HepG2 (cell line): ENCODE measurements at regions not wholly inside any gene's neighbourhood (a gene's known extent, or its start where the extent isn't known, plus 50 kb on each side); places are given as distances from the start of the nearest gene placed in this dataset.

Experiments used
- ATAC-seq: fragments of 200-7000 bp; cut with Tn5 transposase; 3 replicates; pipeline ENCODE4 v1.9.1; 2020; ENCODE audit warnings: mild to moderate bottlenecking, moderate library complexity
- BruUV-seq: library from RNA; stranded (reverse); fragments of 400-500 nt; replicated peaks from 2 replicates; lab custom pipeline; 2021; lab: Mats Ljungman, UMichigan
- CTCF ChIA-PET: fragments of 300-600 bp; formaldehyde crosslinking; extraction: SDS; loops from one replicate; lab custom pipeline; 2021; ENCODE audit warnings: low total read pairs, inconsistent platforms, low intra/inter-chr PET ratio; lab: Yijun Ruan, JAX
- POLR2A ChIA-PET: fragments of 350-600 bp; sonication (Branson Sonifier 250); formaldehyde crosslinking; loops from one replicate; lab custom pipeline; 2020; ENCODE audit warnings: antibody characterized with exemption, inconsistent platforms; lab: Yijun Ruan, JAX
- DNase-seq: peaks from one replicate; pipeline ENCODE4 v3.0.0-alpha.2; 2015; ENCODE audit warnings: low spot score
- FAIRE-seq: peaks from 3 replicates; lab custom pipeline; 2011; peaks lifted over from hg19 to GRCh38; lab: Jason Lieb, UNC
- H2AFZ ChIP-seq: one replicate; pipeline ENCODE4 v1.6.1; 2011; ENCODE audit warnings: low read length, inconsistent platforms
- H3K27ac ChIP-seq: fragments of 300-600 bp; 3 replicates; pipeline ENCODE4 v1.8.0; 2011; ENCODE audit warnings: mixed run types, mild to moderate bottlenecking, mixed read lengths, low read length, inconsistent platforms; ENCODE audit not compliant: insufficient read depth; ENCODE audit errors: extremely low read length
- H3K27me3 ChIP-seq, 2 experiments: fragments of 200-600 bp in 1 of 2; 2 replicates in 1 of 2; 3 replicates in 1 of 2; pipeline versions ENCODE4 v1.6.0 to v1.8.0; 2011; ENCODE audit warnings: low read length in 2 of 2, mild to moderate bottlenecking in 2 of 2, moderate library complexity in 2 of 2, inconsistent platforms in 1 of 2; ENCODE audit not compliant: insufficient read depth in 2 of 2, control insufficient read depth in 1 of 2
- H3K36me3 ChIP-seq, 2 experiments: fragments of 200-600 bp in 1 of 2; replicated peaks in 1 of 2; 2 replicates in 1 of 2; 3 replicates in 1 of 2; pipeline versions ENCODE4 v1.5.1 to v1.8.0; 2011; ENCODE audit warnings: low read length in 2 of 2, inconsistent platforms in 1 of 2; ENCODE audit not compliant: insufficient read depth in 2 of 2, control insufficient read depth in 1 of 2
- H3K4me1 ChIP-seq: 2 replicates; pipeline ENCODE4 v1.5.1; 2012; ENCODE audit warnings: low read length, inconsistent platforms; ENCODE audit not compliant: insufficient read depth
- H3K4me2 ChIP-seq: 2 replicates; pipeline ENCODE4 v1.6.0; 2011; ENCODE audit warnings: low read depth, low read length, inconsistent platforms
- H3K4me3 ChIP-seq, 3 experiments: fragments of 200-600 bp in 1 of 3; sonication (generic), shearing (Covaris generic) in 1 of 3; replicated peaks in 1 of 3; 2 replicates each; pipeline ENCODE4 v1.5.1; 2011 to 2016; ENCODE audit warnings: low read length in 3 of 3, inconsistent platforms in 2 of 3, low read depth in 2 of 3, mild to moderate bottlenecking in 2 of 3, control low read depth in 1 of 3, mixed read lengths in 1 of 3; ENCODE audit not compliant: insufficient read depth in 1 of 3
- H3K79me2 ChIP-seq: one replicate; pipeline ENCODE4 v1.6.1; 2011; ENCODE audit warnings: low read length, inconsistent platforms; ENCODE audit not compliant: insufficient read depth
- H3K9ac ChIP-seq: 2 replicates; pipeline ENCODE4 v1.6.0; 2011; ENCODE audit warnings: mild to moderate bottlenecking, low read depth, low read length, inconsistent platforms; ENCODE audit not compliant: insufficient read depth
- H3K9me3 ChIP-seq: 2 replicates; pipeline ENCODE4 v1.5.1; 2012; ENCODE audit warnings: mild to moderate bottlenecking, low read length
- H4K20me1 ChIP-seq: 2 replicates; pipeline ENCODE4 v1.6.0; 2011; ENCODE audit warnings: inconsistent platforms, mild to moderate bottlenecking, low read length, moderate library complexity; ENCODE audit not compliant: insufficient read depth
- HDAC1 ChIP-seq: sonication (generic); formaldehyde crosslinking; IDR thresholded peaks from 2 replicates; pipeline ENCODE4 v1.5.1; 2020; ENCODE audit warnings: mild to moderate bottlenecking, missing genetic modification reagents
- HMG20B ChIP-seq: conservative IDR thresholded peaks from 2 replicates; pipeline ENCODE4 v1.6.1; 2016; ENCODE audit warnings: missing genetic modification reagents, missing compliant biosample characterization
- HNRNPLL ChIP-seq: fragments of 200-400 bp; formaldehyde crosslinking; IDR thresholded peaks from 2 replicates; pipeline ENCODE4 v1.6.1; 2017; ENCODE audit warnings: mild to moderate bottlenecking, low read depth, low read length; ENCODE audit not compliant: poor library complexity, severe bottlenecking
- ISX ChIP-seq: sonication (generic); formaldehyde crosslinking; conservative IDR thresholded peaks from 2 replicates; pipeline ENCODE4 v1.5.0; 2020; ENCODE audit warnings: missing genetic modification reagents
- JDP2 ChIP-seq: sonication (generic); formaldehyde crosslinking; IDR thresholded peaks from 2 replicates; pipeline ENCODE4 v1.8.1; 2022; ENCODE audit warnings: missing genetic modification reagents, borderline replicate concordance
- SALL2 ChIP-seq: sonication (generic); formaldehyde crosslinking; IDR thresholded peaks from 2 replicates; pipeline ENCODE4 v1.8.1; 2023; ENCODE audit warnings: mild to moderate bottlenecking, missing genetic modification reagents, inconsistent platforms
- SRSF1 ChIP-seq: fragments of 200-400 bp; formaldehyde crosslinking; optimal IDR thresholded peaks from 2 replicates; pipeline ENCODE3; 2017; ENCODE audit warnings: mild to moderate bottlenecking, low read depth, low read length, moderate library complexity
- ZNF253 ChIP-seq: sonication (generic); formaldehyde crosslinking; IDR thresholded peaks from 2 replicates; pipeline ENCODE4 v1.8.0; 2022; ENCODE audit warnings: mild to moderate bottlenecking, missing genetic modification reagents, borderline replicate concordance
- ZNF331 ChIP-seq: sonication (generic); formaldehyde crosslinking; IDR thresholded peaks from 2 replicates; pipeline ENCODE4 v1.4.0; 2020; ENCODE audit warnings: missing genetic modification reagents
- ZNF343 ChIP-seq: sonication (generic); formaldehyde crosslinking; IDR thresholded peaks from 2 replicates; pipeline ENCODE4 v1.4.0; 2020; ENCODE audit warnings: mild to moderate bottlenecking, missing genetic modification reagents
- ZNF652 ChIP-seq: IDR thresholded peaks from 2 replicates; pipeline ENCODE4 v1.6.1; 2016; ENCODE audit warnings: low read depth, borderline replicate concordance
- ZNF879 ChIP-seq: sonication (generic); formaldehyde crosslinking; IDR thresholded peaks from 2 replicates; pipeline ENCODE4 v1.8.1; 2023; ENCODE audit warnings: missing genetic modification reagents
- WGBS: methylation state at CpG from one replicate; pipeline ENCODE4 v1.1.6; 2017; ENCODE audit warnings: low lambda C conversion rate; 5-methylcytosine and 5-hydroxymethylcytosine counted together
- in situ Hi-C: cut with HindIII; loops from 2 replicates; pipeline ENCODE4 v1.10.0; 2017; ENCODE audit warnings: low pct_unique_long_range_greater_than_20kb; ENCODE audit not compliant: extremely low pct_ligation_motif_present
- intact Hi-C: fragments of 100-400 bp; cut with micrococcal nuclease; formaldehyde crosslinking; loops from one replicate; pipeline ENCODE4 v1.10.0; 2022; ENCODE audit not compliant: unreplicated experiment
- TF ChIP-seq, protein P1 (sequence below): sonication (generic); formaldehyde crosslinking; IDR thresholded peaks from 2 replicates; pipeline ENCODE4 v1.4.0; 2020; ENCODE audit warnings: mild to moderate bottlenecking, low read depth, missing genetic modification reagents
- TF ChIP-seq, protein P2 (sequence below): sonication (generic); formaldehyde crosslinking; IDR thresholded peaks from 2 replicates; pipeline ENCODE4 v1.4.0; 2020; ENCODE audit warnings: missing genetic modification reagents
- TF ChIP-seq, protein P3 (sequence below): sonication (generic); formaldehyde crosslinking; IDR thresholded peaks from 2 replicates; pipeline ENCODE4 v1.4.0; 2020; ENCODE audit warnings: missing genetic modification reagents

DNA sequence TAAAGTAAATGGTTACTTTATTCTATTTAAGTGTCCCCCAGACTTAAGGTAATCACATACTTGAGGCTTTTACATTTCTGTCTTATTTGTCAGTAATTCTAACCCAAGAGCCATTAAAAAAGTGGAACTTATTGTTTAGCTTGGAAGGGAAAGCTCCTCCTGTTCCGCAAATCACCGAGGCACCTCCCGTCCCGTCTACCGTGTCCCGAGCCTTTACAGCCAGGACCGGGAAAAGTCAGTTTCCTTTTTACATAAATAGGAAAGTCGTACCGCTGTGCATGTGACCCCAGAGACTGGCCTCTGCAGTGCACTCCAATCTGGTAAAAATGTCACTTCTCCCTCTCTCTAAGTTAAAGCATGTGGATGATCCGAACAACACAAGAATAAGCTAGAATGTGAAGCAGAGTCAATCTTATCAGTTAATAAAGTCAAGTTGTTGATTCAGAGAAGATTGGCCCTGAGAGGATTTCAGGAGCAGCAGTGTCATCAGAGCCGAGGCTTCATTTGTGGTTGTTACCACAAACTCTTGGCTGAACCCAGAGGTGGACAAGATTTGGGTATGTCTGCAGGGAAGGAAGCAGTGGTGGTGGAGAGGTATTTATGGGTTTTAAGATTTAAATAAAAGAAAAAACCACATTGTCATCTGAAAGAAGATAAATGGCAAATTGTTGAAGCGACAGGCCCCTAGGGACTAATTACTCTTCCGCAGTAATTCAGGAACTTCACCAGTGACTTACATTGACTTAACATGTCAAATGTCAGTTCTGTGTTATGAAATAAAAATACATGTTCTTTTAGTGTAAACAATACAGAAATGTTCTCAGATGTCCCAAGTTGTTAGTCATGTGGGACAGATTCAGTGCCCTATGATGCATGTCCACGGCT lies 316.6 kb upstream of the ZNF32 start (continued):
- no peak for TF ChIP-seq SALL2 (CRISPR knock-in tag)
- no peak for TF ChIP-seq ZNF879 (CRISPR knock-in tag)
- no peak for TF ChIP-seq ZNF331 (CRISPR knock-in tag)
- TF ChIP-seq, protein P1, sequence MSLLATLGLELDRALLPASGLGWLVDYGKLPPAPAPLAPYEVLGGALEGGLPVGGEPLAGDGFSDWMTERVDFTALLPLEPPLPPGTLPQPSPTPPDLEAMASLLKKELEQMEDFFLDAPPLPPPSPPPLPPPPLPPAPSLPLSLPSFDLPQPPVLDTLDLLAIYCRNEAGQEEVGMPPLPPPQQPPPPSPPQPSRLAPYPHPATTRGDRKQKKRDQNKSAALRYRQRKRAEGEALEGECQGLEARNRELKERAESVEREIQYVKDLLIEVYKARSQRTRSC (CRISPR knock-in tag) = no peak
- TF ChIP-seq HMG20B = no peak
- TF ChIP-seq ISX (CRISPR knock-in tag) = no peak
- no peak for TF ChIP-seq ZNF343 (CRISPR knock-in tag)
- TF ChIP-seq HNRNPLL = no peak
- TF ChIP-seq, all 625 proteins: peak for 0

DNA sequence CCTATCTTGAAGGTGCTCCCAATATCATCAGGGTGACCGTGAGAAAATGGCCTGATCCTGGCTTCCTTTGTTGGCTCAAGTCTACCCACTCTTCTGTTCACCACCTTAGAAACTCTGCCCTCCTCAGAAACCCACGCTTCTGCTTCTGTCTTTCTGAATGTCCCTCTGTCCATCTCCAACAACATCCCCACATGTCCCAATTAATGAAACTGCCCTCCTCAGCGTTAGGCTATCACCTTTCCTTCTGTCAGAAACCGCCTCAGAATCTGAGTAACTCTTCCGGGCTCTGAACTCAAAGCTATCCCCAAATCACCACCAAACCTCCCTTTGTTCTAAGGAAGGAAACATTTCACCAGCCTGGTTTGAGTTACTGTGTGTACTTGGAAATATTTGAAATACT lies 315.8 kb upstream of the ZNF32 start:
- no peak overlapping the region for H3K4me3 ChIP-seq
- 22% methylated on average over 5 of the region's 5 CpGs for WGBS
- TF ChIP-seq SRSF1 (no peak), HDAC1 (CRISPR knock-in tag) (no peak), ZNF253 (CRISPR knock-in tag) (no peak), JDP2 (CRISPR knock-in tag) (no peak), ZNF652 (no peak)
- TF ChIP-seq, protein P2, sequence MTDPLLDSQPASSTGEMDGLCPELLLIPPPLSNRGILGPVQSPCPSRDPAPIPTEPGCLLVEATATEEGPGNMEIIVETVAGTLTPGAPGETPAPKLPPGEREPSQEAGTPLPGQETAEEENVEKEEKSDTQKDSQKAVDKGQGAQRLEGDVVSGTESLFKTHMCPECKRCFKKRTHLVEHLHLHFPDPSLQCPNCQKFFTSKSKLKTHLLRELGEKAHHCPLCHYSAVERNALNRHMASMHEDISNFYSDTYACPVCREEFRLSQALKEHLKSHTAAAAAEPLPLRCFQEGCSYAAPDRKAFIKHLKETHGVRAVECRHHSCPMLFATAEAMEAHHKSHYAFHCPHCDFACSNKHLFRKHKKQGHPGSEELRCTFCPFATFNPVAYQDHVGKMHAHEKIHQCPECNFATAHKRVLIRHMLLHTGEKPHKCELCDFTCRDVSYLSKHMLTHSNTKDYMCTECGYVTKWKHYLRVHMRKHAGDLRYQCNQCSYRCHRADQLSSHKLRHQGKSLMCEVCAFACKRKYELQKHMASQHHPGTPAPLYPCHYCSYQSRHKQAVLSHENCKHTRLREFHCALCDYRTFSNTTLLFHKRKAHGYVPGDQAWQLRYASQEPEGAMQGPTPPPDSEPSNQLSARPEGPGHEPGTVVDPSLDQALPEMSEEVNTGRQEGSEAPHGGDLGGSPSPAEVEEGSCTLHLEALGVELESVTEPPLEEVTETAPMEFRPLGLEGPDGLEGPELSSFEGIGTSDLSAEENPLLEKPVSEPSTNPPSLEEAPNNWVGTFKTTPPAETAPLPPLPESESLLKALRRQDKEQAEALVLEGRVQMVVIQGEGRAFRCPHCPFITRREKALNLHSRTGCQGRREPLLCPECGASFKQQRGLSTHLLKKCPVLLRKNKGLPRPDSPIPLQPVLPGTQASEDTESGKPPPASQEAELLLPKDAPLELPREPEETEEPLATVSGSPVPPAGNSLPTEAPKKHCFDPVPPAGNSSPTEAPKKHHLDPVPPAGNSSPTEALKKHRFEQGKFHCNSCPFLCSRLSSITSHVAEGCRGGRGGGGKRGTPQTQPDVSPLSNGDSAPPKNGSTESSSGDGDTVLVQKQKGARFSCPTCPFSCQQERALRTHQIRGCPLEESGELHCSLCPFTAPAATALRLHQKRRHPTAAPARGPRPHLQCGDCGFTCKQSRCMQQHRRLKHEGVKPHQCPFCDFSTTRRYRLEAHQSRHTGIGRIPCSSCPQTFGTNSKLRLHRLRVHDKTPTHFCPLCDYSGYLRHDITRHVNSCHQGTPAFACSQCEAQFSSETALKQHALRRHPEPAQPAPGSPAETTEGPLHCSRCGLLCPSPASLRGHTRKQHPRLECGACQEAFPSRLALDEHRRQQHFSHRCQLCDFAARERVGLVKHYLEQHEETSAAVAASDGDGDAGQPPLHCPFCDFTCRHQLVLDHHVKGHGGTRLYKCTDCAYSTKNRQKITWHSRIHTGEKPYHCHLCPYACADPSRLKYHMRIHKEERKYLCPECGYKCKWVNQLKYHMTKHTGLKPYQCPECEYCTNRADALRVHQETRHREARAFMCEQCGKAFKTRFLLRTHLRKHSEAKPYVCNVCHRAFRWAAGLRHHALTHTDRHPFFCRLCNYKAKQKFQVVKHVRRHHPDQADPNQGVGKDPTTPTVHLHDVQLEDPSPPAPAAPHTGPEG (CRISPR knock-in tag) = no peak
- TF ChIP-seq, protein P3, sequence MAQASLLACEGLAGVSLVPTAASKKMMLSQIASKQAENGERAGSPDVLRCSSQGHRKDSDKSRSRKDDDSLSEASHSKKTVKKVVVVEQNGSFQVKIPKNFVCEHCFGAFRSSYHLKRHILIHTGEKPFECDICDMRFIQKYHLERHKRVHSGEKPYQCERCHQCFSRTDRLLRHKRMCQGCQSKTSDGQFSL (CRISPR knock-in tag) = no peak

More for the DNA sequence above, 315.8 kb upstream of the ZNF32 start:
- Histone ChIP-seq H3K4me1 (no peaks in the 10 kb centered on the region), H2AFZ (no peak overlapping the region), H3K9me3 (no peaks in the 10 kb centered on the region), H3K36me3 (no peaks in the 10 kb centered on the region), H4K20me1 (no peaks in the 10 kb centered on the region), H3K9ac (no peak overlapping the region), H3K27me3 (peaks cover 2 to 23% of the 10 kb centered on the region in 2 experiments; a peak in 4 of 5 replicates), H3K79me2 (no peaks in the 10 kb centered on the region), H3K27ac (no peak overlapping the region), H3K4me2 (no peak overlapping the region)
- ATAC-seq (no peak), DNase-seq (no peak), FAIRE-seq (no peak)
- in situ Hi-C loops (no loop called here), intact Hi-C loops (no loop called here)
- CTCF ChIA-PET = no interaction called here
- POLR2A ChIA-PET = no interaction called here
- BruUV-seq = no TSS peak
